GM19468 (cell line): ENCODE measurements at regions not wholly inside any gene's neighbourhood (a gene's known extent, or its start where the extent isn't known, plus 50 kb on each side); places are given as distances from the start of the nearest gene placed in this dataset.
"Not testable (repeated sequence)": the region's sequence is repeated elsewhere in the genome, so short reads cannot be mapped to it uniquely, and the experiment has no call there.

Experiments
- ATAC-seq: cut with Tn5 transposase; IDR thresholded peaks from one replicate; pipeline ENCODE4 v1.9.1; 2021; ENCODE audit warnings: mild to moderate bottlenecking, moderate library complexity, moderate number of reproducible peaks; ENCODE audit not compliant: unreplicated experiment; ENCODE audit errors: extremely low read depth

GRCh38 chr5:34096033-34096432 lies 53.0 kb upstream of the C1QTNF3 start:
- ATAC-seq, result not testable (repeated sequence)

- not testable (repeated sequence) for ATAC-seq
These were observed 56.9 kb upstream of the C1QTNF3 start for GRCh38 chr5:34099891-34100290.

- ATAC-seq, result not testable (repeated sequence)
These were observed 58.6 kb upstream of the C1QTNF3 start for GRCh38 chr5:34101567-34101966.

- ATAC-seq, result not testable (repeated sequence)
These were observed 65.9 kb upstream of the C1QTNF3 start for GRCh38 chr5:34108897-34109296.

- not testable (repeated sequence) for ATAC-seq
These were observed 81.3 kb upstream of the C1QTNF3 start for GRCh38 chr5:34124280-34124679.

GRCh38 chr5:34125354-34125753 lies 82.3 kb upstream of the C1QTNF3 start:
- not testable (repeated sequence) for ATAC-seq

GRCh38 chr5:34126741-34127140 lies 83.7 kb upstream of the C1QTNF3 start:
- ATAC-seq, result not testable (repeated sequence)

GRCh38 chr5:34127818-34128217 lies 84.8 kb upstream of the C1QTNF3 start:
- not testable (repeated sequence) for ATAC-seq

GRCh38 chr5:34128890-34129289 lies 85.9 kb upstream of the C1QTNF3 start:
- not testable (repeated sequence) for ATAC-seq

- ATAC-seq, result not testable (repeated sequence)
These were observed 112.0 kb upstream of the C1QTNF3 start for GRCh38 chr5:34154988-34155387.

GRCh38 chr5:34156703-34157414 lies 113.8 kb upstream of the C1QTNF3 start:
- not testable (repeated sequence) for ATAC-seq

GRCh38 chr5:34160904-34161303 lies 117.9 kb upstream of the C1QTNF3 start:
- not testable (repeated sequence) for ATAC-seq

- ATAC-seq, result not testable (repeated sequence)
These were observed 128.4 kb upstream of the C1QTNF3 start for GRCh38 chr5:34171398-34171797.

- not testable (repeated sequence) for ATAC-seq
These were observed 136.6 kb upstream of the C1QTNF3 start for GRCh38 chr5:34179453-34180190.

- not testable (repeated sequence) for ATAC-seq
These were observed 137.2 kb upstream of the C1QTNF3 start for GRCh38 chr5:34180225-34180624.

GRCh38 chr5:34180940-34181614 lies 138.1 kb upstream of the C1QTNF3 start:
- not testable (repeated sequence) for ATAC-seq

- not testable (repeated sequence) for ATAC-seq
These were observed 142.0 kb upstream of the C1QTNF3 start for GRCh38 chr5:34185005-34185404.

GRCh38 chr5:34185572-34185971 lies 142.6 kb upstream of the C1QTNF3 start:
- not testable (repeated sequence) for ATAC-seq

GRCh38 chr5:34186108-34186507 lies 143.1 kb upstream of the C1QTNF3 start:
- not testable (repeated sequence) for ATAC-seq

- not testable (repeated sequence) for ATAC-seq
These were observed 143.9 kb upstream of the C1QTNF3 start for GRCh38 chr5:34186865-34187264.

GRCh38 chr5:34187441-34187840 lies 144.4 kb upstream of the C1QTNF3 start:
- ATAC-seq, result not testable (repeated sequence)
